ENCODE measurements at regions not wholly inside any gene's neighbourhood (a gene's known extent, or its start where the extent isn't known, plus 50 kb on each side); places are given as distances from the start of the nearest gene placed in this dataset.

- TF ChIP-seq PKNOX1 (IDR thresholded peaks at IDR 0.05) (no peak), L3MBTL2 (conservative IDR thresholded peaks at IDR 0.05) (no peak), FOXK2 (IDR thresholded peaks at IDR 0.05) (no peak), SP1 (IDR thresholded peaks at IDR 0.05) (no peak), ELF4 (IDR thresholded peaks at IDR 0.05) (no peak), FOXM1 (IDR thresholded peaks at IDR 0.05; ENCODE audit: borderline replicate concordance) (no peak), LEF1 (IDR thresholded peaks at IDR 0.05; ENCODE audit: borderline replicate concordance) (no peak), NFRKB (IDR thresholded peaks at IDR 0.05) (no peak), CTBP1 (IDR thresholded peaks at IDR 0.05; ENCODE audit: borderline replicate concordance) (no peak), ZNF384 (IDR thresholded peaks at IDR 0.05) (no peak), TARDBP (IDR thresholded peaks at IDR 0.05) (no peak), SUZ12 (IDR thresholded peaks at IDR 0.05) (no peak), ARNT (IDR thresholded peaks at IDR 0.05) (no peak), HDGF (IDR thresholded peaks at IDR 0.05; ENCODE audit: borderline replicate concordance) (no peak)
Measured at GRCh38 chr21:27580276-27580675, 613.4 kb upstream of the ADAMTS5 start.

All from HEK293T (cell line).